Ovary (tissue), 7 donors: ENCODE measurements at regions not wholly inside any gene's neighbourhood (a gene's known extent, or its start where the extent isn't known, plus 50 kb on each side); places are given as distances from the start of the nearest gene placed in this dataset.

Experiments used
- DNase-seq, 5 donors: peaks; one replicate each; pipeline ENCODE4 v3.0.0-alpha.2; 2019 to 2020
- H3K27ac ChIP-seq, 2 donors: fragments of 200-600 bp; one replicate each; pipeline versions ENCODE4 v1.5.1 to v1.8.0; 2019 to 2022
- H3K27me3 ChIP-seq: fragments of 200-600 bp; one replicate; pipeline ENCODE4 v1.8.0; 2022
- H3K36me3 ChIP-seq: fragments of 200-600 bp; sonication (generic); one replicate; pipeline ENCODE4 v1.5.1; 2019
- H3K4me1 ChIP-seq: one replicate; pipeline ENCODE4 v1.8.1; 2013; ENCODE audit warnings: mild to moderate bottlenecking, moderate library complexity; ENCODE audit not compliant: insufficient read depth
- H3K4me3 ChIP-seq: fragments of 200-600 bp; sonication (generic); one replicate; pipeline ENCODE4 v1.5.1; 2017
- H3K9me3 ChIP-seq, 2 donors: fragments of 200-600 bp in 1 of 2; sonication (generic) in 1 of 2; one replicate each; pipeline versions ENCODE4 v1.5.1 to v1.8.1; 2013 to 2019; ENCODE audit warnings: mild to moderate bottlenecking in 1 of 2, moderate library complexity in 1 of 2
- CTCF ChIP-seq, 3 donors: fragments of 450-650 bp in 2 of 3; fragments of 200-600 bp in 1 of 3; IDR thresholded peaks; one replicate each; pipeline versions ENCODE4 v1.5.1 to v1.8.0; 2016 to 2022; ENCODE audit warnings: antibody characterized with exemption in 3 of 3, mild to moderate bottlenecking in 1 of 3
- EP300 ChIP-seq: sonication (generic); formaldehyde crosslinking; IDR thresholded peaks from one replicate; pipeline ENCODE4 v1.6.1; 2017; ENCODE audit warnings: antibody characterized with exemption
- POLR2A ChIP-seq: fragments of 450-650 bp; IDR thresholded peaks from one replicate; pipeline ENCODE4 v1.6.1; 2017; ENCODE audit warnings: antibody characterized with exemption, mild to moderate bottlenecking, moderate library complexity
- WGBS, 3 donors: extraction: QIAGEN DNeasy Blood & Tissue Kit in 1 of 3; methylation state at CpG; one replicate each; pipeline versions ENCODE4 v1.1.5 to v1.1.7; 2013 to 2017; 5-methylcytosine and 5-hydroxymethylcytosine counted together
- intact Hi-C, 4 donors: fragments of 100-400 bp; cut with DNase I; formaldehyde crosslinking; loops; one replicate each; pipeline versions ENCODE4 v1.11.0 to v1.15.1; 2022 to 2023
- donor health status: DM: no; HTN: no; CAD: no; lungs with moderate emphysema.
- donor health status: DM: no; HTN: no; CAD: no.
- donor health status: Bipolar disorder and iron deficiency.
- donor health status: DM: no; HTN: no; CAD: no.
- donor health status: DM: yes; HTN: yes; CAD: no.

- no peak overlapping the region for H3K4me3 ChIP-seq
- H3K9me3 ChIP-seq, result no peaks in the 10 kb centered on the region
- H3K36me3 ChIP-seq, result no peaks in the 10 kb centered on the region
- 86 to 97% (median 95%) methylated on average over 1 of the region's 1 CpG for WGBS, 3 donors
- H3K27ac ChIP-seq, result no peak overlapping the region
- intact Hi-C loops, result no loop called here
- DNase-seq, result no peak
- no peaks in the 10 kb centered on the region for H3K4me1 ChIP-seq
- TF ChIP-seq CTCF (IDR thresholded peaks at IDR 0.05) (no peak), POLR2A (no peak), EP300 (no peak)
- no peaks in the 10 kb centered on the region for H3K27me3 ChIP-seq
Observed at GRCh38 chrX:16472345-16472744, 177.6 kb upstream of the S100G start.

- Histone ChIP-seq H3K36me3 (no peaks in the 10 kb centered on the region), H3K27me3 (no peaks in the 10 kb centered on the region), H3K4me1 (no peaks in the 10 kb centered on the region), H3K27ac (no peak overlapping the region), H3K4me3 (no peak overlapping the region), H3K9me3 (no peaks in the 10 kb centered on the region)
- WGBS, 3 donors, result 85 to 93% (median 86%) methylated on average over 4 of the region's 4 CpGs
- DNase-seq, result no peak
- intact Hi-C loops, result no loop called here
- TF ChIP-seq EP300 (no peak), POLR2A (no peak), CTCF (IDR thresholded peaks at IDR 0.05) (no peak)
Observed at GRCh38 chrX:16474511-16474910, 175.4 kb upstream of the S100G start.

GRCh38 chrX:16476009-16476408 lies 173.9 kb upstream of the S100G start:
- H3K27me3 ChIP-seq, result no peaks in the 10 kb centered on the region
- TF ChIP-seq CTCF (IDR thresholded peaks at IDR 0.05) (no peak), POLR2A (no peak)
- intact Hi-C loops, result no loop called here
- no peak overlapping the region for H3K27ac ChIP-seq
- no peak for DNase-seq
- WGBS, 3 donors, result 81 to 91% (median 84%) methylated on average over 8 of the region's 8 CpGs
- no peaks in the 10 kb centered on the region for H3K4me1 ChIP-seq
- no peaks in the 10 kb centered on the region for H3K36me3 ChIP-seq
- no peaks in the 10 kb centered on the region for H3K9me3 ChIP-seq
- no peak overlapping the region for H3K4me3 ChIP-seq

- no peak overlapping the region for H3K4me3 ChIP-seq
- no peaks in the 10 kb centered on the region for H3K9me3 ChIP-seq
- no peak for DNase-seq
- intact Hi-C loops, result no loop called here
- H3K27ac ChIP-seq, result no peak overlapping the region
- no peaks in the 10 kb centered on the region for H3K27me3 ChIP-seq
- H3K4me1 ChIP-seq, result no peaks in the 10 kb centered on the region
- WGBS, 3 donors, result 77 to 84% (median 78%) methylated on average over 2 of the region's 2 CpGs
- TF ChIP-seq CTCF (IDR thresholded peaks at IDR 0.05) (no peak), POLR2A (no peak), EP300 (no peak)
- no peaks in the 10 kb centered on the region for H3K36me3 ChIP-seq
Observed at GRCh38 chrX:16476692-16477091, 173.3 kb upstream of the S100G start.
